Upper lobe of right lung (tissue), 1 donor: ENCODE measurements at regions not wholly inside any gene's neighbourhood (a gene's known extent, or its start where the extent isn't known, plus 50 kb on each side); places are given as distances from the start of the nearest gene placed in this dataset.

Source experiments
- ATAC-seq: fragments of 200-7000 bp; cut with Tn5 transposase; one replicate; pipeline ENCODE4 v1.9.1; 2020; ENCODE audit warnings: mild to moderate bottlenecking, moderate library complexity
- DNase-seq: peaks from one replicate; pipeline ENCODE4 v3.0.0-alpha.2; 2020
- H3K27ac ChIP-seq: fragments of 200-600 bp; one replicate; pipeline ENCODE4 v1.8.0; 2022
- H3K27me3 ChIP-seq: fragments of 200-600 bp; one replicate; pipeline ENCODE4 v1.8.0; 2022; ENCODE audit warnings: mild to moderate bottlenecking
- H3K36me3 ChIP-seq: fragments of 200-600 bp; one replicate; pipeline ENCODE4 v1.8.0; 2022
- H3K4me1 ChIP-seq: fragments of 200-600 bp; one replicate; pipeline ENCODE4 v1.8.0; 2022
- H3K4me3 ChIP-seq: fragments of 200-600 bp; one replicate; pipeline ENCODE4 v1.8.0; 2022; ENCODE audit warnings: mild to moderate bottlenecking
- H3K9me3 ChIP-seq: fragments of 200-600 bp; one replicate; pipeline ENCODE4 v1.8.0; 2022
- CTCF ChIP-seq: fragments of 200-600 bp; IDR thresholded peaks from one replicate; pipeline ENCODE4 v1.8.0; 2022; ENCODE audit warnings: antibody characterized with exemption
- intact Hi-C: fragments of 100-400 bp; cut with DNase I; formaldehyde crosslinking; loops from one replicate; pipeline ENCODE4 v1.11.0; 2022
- donor health status: DM: no; HTN: yes; CAD: no; lungs with severe emphysema.

- H3K4me3 ChIP-seq = no peak overlapping the region
- H3K4me1 ChIP-seq = no peaks in the 10 kb centered on the region
- no peaks in the 10 kb centered on the region for H3K9me3 ChIP-seq
- TF ChIP-seq CTCF = no peak
- intact Hi-C loops = no loop called here
- H3K36me3 ChIP-seq = no peaks in the 10 kb centered on the region
- no peaks in the 10 kb centered on the region for H3K27me3 ChIP-seq
- DNase-seq (no peak), ATAC-seq (no peak)
- no peak overlapping the region for H3K27ac ChIP-seq
Observed at GRCh38 chr6:50952092-50952907, 133.6 kb downstream of the TFAP2B start.

- intact Hi-C loops = no loop called here
- no peaks in the 10 kb centered on the region for H3K9me3 ChIP-seq
- DNase-seq (no peak), ATAC-seq (no peak)
- H3K4me3 ChIP-seq = no peak overlapping the region
- H3K4me1 ChIP-seq = no peaks in the 10 kb centered on the region
- TF ChIP-seq CTCF = no peak
- H3K36me3 ChIP-seq = no peaks in the 10 kb centered on the region
- H3K27me3 ChIP-seq = no peaks in the 10 kb centered on the region
- H3K27ac ChIP-seq = no peak overlapping the region
Observed at GRCh38 chr6:50956014-50956413, 137.3 kb downstream of the TFAP2B start.

GRCh38 chr6:50958148-50958697 lies 139.6 kb downstream of the TFAP2B start:
- no peaks in the 10 kb centered on the region for H3K4me1 ChIP-seq
- DNase-seq = no peak
- H3K36me3 ChIP-seq = no peaks in the 10 kb centered on the region
- H3K27me3 ChIP-seq = no peaks in the 10 kb centered on the region
- intact Hi-C loops = no loop called here
- TF ChIP-seq CTCF = no peak
- H3K4me3 ChIP-seq = no peak overlapping the region
- no peaks in the 10 kb centered on the region for H3K9me3 ChIP-seq
- H3K27ac ChIP-seq = no peak overlapping the region
- no peak for ATAC-seq

- H3K4me3 ChIP-seq = no peak overlapping the region
- no peak overlapping the region for H3K27ac ChIP-seq
- DNase-seq = no peak
- no peak for ATAC-seq
- H3K36me3 ChIP-seq = no peaks in the 10 kb centered on the region
- H3K27me3 ChIP-seq = no peaks in the 10 kb centered on the region
- intact Hi-C loops = no loop called here
- no peak for TF ChIP-seq CTCF
- H3K4me1 ChIP-seq = no peaks in the 10 kb centered on the region
- no peaks in the 10 kb centered on the region for H3K9me3 ChIP-seq
Observed at GRCh38 chr6:50959081-50959641, 140.5 kb downstream of the TFAP2B start.

GRCh38 chr6:50961611-50962010 lies 142.9 kb downstream of the TFAP2B start:
- ATAC-seq (no peak), DNase-seq (no peak)
- Histone ChIP-seq H3K27ac (no peak overlapping the region), H3K36me3 (no peaks in the 10 kb centered on the region), H3K4me1 (no peaks in the 10 kb centered on the region), H3K9me3 (no peaks in the 10 kb centered on the region), H3K27me3 (no peaks in the 10 kb centered on the region), H3K4me3 (no peak overlapping the region)
- no peak for TF ChIP-seq CTCF
- intact Hi-C loops = no loop called here
